HT-29 (cell line): ENCODE measurements at regions not wholly inside any gene's neighbourhood (a gene's known extent, or its start where the extent isn't known, plus 50 kb on each side); places are given as distances from the start of the nearest gene placed in this dataset.
"Not testable (repeated sequence)": the region's sequence is repeated elsewhere in the genome, so short reads cannot be mapped to it uniquely, and the experiment has no call there.

ENCODE experiments used
- DNase-seq: peaks from one replicate; pipeline ENCODE4 v3.0.0-alpha.2; 2015; ENCODE audit warnings: low spot score

DNA sequence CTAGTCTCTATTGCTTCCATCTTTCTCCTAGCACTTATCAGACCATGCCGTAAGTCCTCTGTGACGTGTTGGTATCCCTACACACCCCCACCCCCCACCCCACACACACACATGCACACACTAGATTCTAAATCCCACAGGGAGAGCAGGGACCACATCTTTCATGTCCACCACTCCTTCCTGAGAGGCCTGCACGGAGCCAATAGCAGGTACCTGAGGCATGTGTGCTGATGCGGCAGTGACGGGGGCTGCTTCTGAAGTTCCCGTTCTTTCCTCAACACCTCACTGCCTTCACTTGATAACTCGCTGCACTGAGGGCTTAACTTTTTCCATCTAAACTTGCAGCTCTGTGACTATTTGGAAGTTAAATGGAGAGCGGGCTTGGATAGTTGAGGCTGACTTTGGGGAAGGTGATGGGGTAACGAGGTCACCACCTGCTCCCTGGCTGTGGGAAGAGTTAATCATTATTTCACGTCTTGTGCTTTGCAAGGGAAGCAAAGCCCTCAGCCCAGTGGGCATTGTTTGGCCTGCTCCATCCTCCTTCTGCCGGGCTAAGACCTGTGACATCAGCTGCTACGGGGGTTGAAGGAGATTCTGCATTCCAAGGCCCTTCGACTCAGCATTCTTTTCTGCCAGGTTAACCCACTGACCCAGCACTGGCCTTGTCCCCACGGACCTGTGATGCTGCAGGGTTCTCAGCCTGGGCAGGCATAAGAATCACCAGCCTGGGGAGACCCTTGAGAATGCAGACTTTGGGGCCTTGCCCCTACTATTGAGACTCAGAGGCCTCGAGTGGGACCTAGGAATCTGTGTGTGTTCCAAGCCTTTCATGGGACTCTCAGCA is 187.8 kb downstream of the ANKRD60 start:
- DNase-seq, result no peak

DNA sequence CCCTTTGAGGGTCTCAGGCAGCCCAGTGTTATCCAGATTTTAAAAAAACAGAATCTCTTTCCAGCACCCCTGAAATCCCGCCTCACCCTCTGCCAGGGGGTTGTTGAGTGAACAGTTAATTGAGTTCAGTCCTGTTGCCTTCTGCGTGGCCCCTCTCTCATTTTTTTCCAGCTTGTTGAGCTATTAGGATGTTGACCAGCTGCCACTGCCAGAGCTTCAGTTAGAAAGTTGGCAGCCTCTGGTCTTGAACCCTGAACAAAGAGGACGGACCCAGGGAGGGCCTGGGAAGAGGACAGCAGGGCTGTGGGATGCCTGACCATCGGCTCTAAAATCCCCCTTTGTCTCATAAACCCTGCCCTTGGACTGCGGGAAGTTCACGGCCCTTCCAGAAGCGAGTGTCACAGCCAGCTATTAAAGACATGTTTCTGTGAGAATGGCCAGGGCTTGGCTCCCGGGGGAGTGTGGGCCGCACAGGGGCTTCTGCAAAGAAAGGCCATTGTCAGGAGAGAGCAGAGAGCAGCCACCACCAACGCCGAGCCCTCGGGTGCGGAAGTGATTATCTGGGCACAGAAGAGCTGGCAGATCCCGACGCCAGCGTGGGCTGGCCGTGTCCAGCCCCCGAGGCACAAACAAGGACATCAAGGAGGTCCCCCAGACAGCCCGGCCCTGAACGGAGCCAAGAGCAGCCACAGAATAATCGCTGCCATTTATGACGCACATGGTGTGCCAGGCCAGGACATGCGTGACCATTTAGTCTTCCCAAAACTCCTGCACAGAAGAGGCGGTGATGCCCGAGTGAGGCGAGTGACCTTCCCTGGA is 189.0 kb downstream of the ANKRD60 start:
- DNase-seq, result no peak

DNA sequence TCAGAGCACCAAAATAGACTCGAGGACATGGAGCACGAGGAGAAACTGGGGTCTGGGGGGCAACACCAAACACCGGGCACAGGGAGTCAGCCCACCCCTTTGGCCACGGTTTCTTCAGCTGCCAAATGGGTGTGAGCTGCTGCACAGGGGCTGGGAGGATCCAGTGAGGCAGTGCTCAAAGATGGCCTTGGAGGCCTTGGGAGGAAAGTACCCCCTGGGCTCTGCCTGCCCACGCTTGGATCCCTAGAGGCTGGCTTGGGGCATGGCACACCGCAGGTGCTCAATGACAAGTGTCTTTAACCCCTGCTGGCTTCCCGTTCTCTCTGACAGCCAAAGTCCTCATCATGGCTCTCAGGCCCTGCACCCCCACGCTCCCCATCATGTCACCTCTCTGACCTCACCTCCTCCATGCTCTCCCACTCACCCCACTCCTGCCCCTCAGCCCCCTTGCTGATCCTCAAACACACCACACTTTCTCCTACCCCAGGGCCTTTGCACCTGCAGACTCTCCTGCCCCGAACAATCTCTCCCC is 190.3 kb downstream of the ANKRD60 start:
- DNase-seq, result no peak

DNA sequence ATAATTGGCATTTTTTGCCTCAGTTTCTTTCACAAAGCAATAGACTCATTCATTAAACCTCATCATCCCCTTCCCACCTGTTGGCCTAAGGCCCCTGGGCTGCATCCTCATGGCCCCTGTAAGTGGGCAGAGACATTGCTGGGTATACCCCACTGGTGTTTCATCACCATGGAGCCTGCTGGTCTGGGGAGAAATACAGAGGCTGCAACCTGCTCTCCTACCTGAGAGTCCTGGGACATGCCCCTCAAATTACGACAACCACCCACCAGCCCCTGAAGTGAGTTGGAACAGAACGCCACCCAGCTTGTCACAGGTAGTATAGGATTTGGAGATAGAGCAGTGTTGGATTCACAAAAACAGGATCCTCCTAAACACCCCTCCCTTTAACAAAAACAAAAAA is 190.8 kb downstream of the ANKRD60 start:
- DNase-seq, result no peak

DNA sequence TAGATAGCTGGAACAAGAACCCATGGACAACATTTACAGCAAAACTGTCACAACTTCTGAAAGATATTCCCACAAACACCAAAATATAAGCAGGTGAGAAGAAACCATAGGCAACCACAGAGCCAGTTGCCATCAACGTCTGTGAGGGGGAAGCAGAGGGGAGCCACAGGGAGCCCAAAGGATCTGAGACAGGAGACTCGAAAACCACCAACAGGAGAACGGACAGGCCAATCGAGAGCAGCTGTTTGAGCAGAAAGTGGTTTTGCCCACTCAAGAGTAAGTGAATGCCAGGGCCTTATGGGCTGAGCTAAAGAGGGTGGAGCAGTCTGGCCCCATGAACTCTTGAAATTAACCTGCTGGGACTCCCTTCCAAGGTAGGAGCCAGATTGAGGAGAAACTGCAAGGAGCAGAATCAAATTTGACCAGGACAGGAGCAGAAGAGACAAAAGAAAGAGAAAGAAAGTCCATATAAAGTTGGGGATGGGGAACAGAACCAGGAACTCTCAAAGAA is 195.4 kb downstream of the ANKRD60 start:
- no peak for DNase-seq

- no peak for DNase-seq
These were observed 195.9 kb downstream of the ANKRD60 start for GRCh38 chr20:58032599-58032998.

DNA sequence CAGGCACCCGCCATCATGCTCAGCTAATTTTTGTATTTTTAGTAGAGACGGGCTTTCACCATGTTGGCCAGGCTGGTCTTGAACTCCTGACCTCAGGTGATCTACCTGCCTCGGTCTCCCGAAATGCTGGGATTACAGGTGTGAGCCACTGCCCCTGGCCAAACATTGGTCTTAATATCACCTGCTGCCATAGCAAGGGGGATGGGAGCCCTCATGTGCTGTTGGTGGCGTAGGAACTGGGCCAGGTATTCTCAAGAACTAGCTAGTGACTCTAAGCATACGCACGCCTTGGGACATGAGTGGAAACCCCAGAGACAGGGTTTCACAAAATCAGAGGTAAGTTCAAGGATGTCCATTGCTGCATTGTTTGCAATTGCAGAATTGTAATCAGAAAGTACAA is 197.1 kb downstream of the ANKRD60 start:
- DNase-seq, result not testable (repeated sequence)

- DNase-seq, result no peak
These were observed 200.3 kb downstream of the ANKRD60 start for GRCh38 chr20:58028123-58028522.

DNA sequence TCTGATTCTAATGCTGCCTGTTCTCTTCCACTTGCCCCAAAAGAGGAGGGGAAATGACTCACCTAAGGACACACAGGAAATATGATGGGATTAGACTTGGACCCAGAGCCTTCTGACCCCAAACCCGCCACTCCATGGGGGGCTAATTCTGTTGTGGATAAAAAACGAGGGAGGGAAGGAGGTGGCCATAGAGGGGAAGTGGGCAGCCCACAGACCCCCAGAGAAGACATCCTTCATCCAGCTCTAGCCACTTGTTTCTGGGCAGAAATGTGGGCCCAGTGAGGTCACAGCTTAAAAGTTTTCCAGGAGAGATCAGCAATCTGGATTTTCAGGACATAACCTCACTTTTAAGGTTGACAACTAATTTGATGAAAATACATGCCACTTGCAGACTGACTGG is 202.1 kb downstream of the ANKRD60 start:
- DNase-seq, result no peak

GRCh38 chr20:58025233-58025632 is 203.2 kb downstream of the ANKRD60 start:
- DNase-seq, result no peak

- DNase-seq, result no peak
These were observed 204.2 kb downstream of the ANKRD60 start for GRCh38 chr20:58024241-58024721.

DNA sequence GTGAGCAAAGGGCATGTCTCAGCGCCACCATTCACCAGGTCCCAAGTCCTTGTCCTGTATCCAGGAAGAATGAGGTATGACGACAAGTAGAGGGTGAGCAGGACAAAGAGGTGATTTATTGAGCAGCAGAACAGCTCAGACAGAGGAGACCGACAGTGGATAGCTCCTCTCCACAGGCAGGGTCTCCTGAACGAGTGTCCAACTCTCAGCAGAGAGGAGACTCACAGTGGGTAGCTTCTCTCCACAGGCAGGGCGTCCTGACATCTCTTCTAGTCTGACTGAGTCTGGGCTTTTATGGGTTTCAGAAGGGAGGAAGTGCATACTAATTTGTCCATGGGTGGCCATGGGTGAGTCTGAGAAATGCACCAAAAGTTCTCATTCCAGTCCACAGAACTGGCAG is 204.7 kb downstream of the ANKRD60 start:
- DNase-seq, result no peak

DNA sequence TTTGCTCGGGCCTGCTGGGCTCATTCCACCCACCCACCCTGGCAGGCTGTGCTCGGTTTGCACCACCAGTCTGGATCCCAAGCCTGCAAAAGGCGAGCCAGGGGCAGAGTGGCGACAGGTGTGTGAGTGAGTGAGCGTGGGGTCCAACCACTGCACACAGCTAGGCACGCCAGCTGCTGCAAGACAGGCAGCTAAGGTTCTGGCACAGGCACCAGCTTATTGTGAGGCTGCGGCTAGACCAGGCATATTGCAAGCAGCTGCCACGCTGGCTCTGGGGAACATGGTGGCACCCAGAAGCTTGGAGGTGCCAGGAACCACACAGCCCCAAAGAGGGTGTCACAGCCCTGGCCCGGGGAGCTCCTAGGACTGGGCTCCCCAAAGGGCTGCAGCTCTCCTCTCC is 205.1 kb downstream of the ANKRD60 start:
- no peak for DNase-seq

DNA sequence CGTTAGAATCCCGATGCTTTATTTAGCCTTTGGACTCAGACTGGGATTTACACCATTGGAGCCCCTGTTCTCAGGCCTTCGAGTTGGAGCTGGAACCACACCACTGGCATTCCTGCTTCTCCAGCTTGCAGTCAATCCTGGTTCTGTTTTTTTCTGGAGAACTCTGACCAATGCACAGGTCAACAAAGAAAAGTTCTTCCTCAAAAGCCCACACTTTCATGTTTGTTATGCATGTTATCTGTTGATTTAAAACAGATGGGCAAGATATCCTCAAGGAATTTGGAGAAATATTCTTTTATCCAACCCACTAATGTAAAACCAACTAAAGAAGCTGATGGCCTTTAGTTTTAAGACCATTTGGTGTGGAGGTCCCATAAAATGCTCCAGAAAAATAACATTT is 205.7 kb downstream of the ANKRD60 start:
- no peak for DNase-seq

DNA sequence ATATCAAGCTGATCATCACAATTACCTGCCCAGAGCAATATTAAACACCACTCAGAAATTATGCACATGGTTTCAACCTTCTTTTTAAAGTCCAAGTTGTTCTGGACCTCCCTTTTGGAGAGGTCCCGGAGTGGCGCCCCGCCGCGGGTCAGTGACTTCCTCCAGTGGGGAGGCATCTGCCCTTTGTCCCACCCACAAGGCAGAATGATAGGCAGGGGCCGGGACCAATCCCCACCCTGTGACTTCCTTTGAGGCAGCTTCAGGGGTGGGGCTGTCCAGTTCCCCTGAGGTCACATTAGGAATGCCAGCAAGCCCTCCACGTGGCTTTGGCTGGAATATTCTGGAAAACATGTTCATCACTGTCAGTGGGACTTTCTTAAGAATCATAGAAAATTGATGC is 207.0 kb downstream of the ANKRD60 start:
- DNase-seq, result no peak

DNA sequence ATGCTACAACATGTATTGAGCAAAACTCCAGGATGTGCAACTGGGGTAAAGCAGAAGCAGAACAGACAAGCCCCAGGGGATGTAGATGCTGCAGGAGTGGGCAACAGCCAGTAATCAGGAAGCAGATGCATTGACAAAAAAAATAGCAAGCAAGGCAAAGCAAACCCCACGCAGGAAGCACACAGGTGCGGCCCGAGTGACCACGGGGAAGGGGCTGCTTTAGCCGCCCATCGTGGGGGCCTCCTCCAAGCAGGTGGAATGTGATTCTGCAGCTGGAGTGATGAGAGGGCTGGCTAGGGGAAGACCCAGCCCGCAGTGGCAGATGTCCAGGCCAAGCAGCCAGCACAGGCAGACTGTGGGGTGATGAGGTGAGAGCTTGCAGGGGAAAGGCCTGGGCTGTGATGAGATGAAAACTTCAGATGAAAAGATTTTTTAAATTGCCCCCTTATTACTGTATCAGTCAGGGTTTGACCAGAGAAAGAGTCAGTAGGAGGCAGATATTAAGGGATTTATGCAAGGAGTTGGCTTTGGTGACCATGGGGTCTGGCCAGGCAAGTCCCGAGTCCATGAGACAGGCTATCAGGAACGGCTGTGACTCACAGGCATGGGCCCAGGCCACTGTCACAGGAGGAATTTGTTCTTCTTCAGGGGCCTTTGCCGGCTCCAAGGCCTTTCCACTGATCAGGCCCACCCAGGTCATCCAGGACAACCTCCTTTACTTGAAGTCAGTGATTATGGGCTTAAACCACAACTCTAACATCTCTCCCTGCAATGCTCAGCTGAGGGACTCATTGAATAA is 207.6 kb downstream of the ANKRD60 start:
- DNase-seq, result no peak

GRCh38 chr20:58019850-58020625 is 208.4 kb downstream of the ANKRD60 start:
- DNase-seq, result no peak

GRCh38 chr20:58019027-58019849 is 209.2 kb downstream of the ANKRD60 start:
- DNase-seq, result no peak

- DNase-seq, result no peak
These were observed 209.9 kb downstream of the ANKRD60 start for GRCh38 chr20:58018590-58018989.
